GM12878 (cell line): ENCODE measurements at regions not wholly inside any gene's neighbourhood (a gene's known extent, or its start where the extent isn't known, plus 50 kb on each side); places are given as distances from the start of the nearest gene placed in this dataset.

Experiments
- ATAC-seq: fragments of 200-7000 bp; cut with Tn5 transposase; 3 replicates; pipeline ENCODE4 v1.9.1; 2020; ENCODE audit warnings: mild to moderate bottlenecking, moderate library complexity
- BruUV-seq: library from RNA; stranded (reverse); fragments of 400-500 nt; replicated peaks from 2 replicates; lab custom pipeline; 2021; lab: Mats Ljungman, UMichigan
- CTCF ChIA-PET: fragments of 300-600 bp; sonication (Branson Sonifier 250); formaldehyde crosslinking; extraction: SDS; loops from one replicate; lab custom pipeline; 2021; ENCODE audit warnings: inconsistent platforms; lab: Yijun Ruan, JAX
- POLR2A ChIA-PET: fragments of 350-600 bp; formaldehyde crosslinking; extraction: SDS; loops from one replicate; lab custom pipeline; 2021; ENCODE audit warnings: inconsistent platforms; lab: Charles Lee
- RAD21 ChIA-PET: fragments of 300-600 bp; sonication (Branson Sonifier 250); formaldehyde crosslinking; loops from one replicate; lab custom pipeline; 2023; ENCODE audit warnings: antibody characterized with exemption; ENCODE audit not compliant: unreplicated experiment; lab: Charles Lee
- SMC1A ChIA-PET: fragments of 300-600 bp; sonication (Branson Sonifier 250); formaldehyde crosslinking; loops from one replicate; lab custom pipeline; 2023; ENCODE audit not compliant: unreplicated experiment, uncharacterized antibody; lab: Charles Lee
- DNase-seq: peaks from one replicate; pipeline ENCODE4 v3.0.0-alpha.2; 2011; ENCODE audit warnings: low read depth, low spot score
- FAIRE-seq: peaks from 3 replicates; lab custom pipeline; 2011; peaks lifted over from hg19 to GRCh38; lab: Jason Lieb, UNC
- H2AFZ ChIP-seq: 2 replicates; pipeline ENCODE4 v1.6.0; 2011; ENCODE audit warnings: low read depth, low read length, control low read depth; ENCODE audit not compliant: control insufficient read depth
- H3K27ac ChIP-seq: 2 replicates; pipeline ENCODE4 v1.5.1; 2011; ENCODE audit warnings: control low read depth; ENCODE audit not compliant: control insufficient read depth, insufficient read depth
- H3K27me3 ChIP-seq, 2 experiments: replicated peaks in 1 of 2; 2 replicates each; pipeline versions ENCODE4 v1.6.0 to v1.6.1; 2011; ENCODE audit warnings: low read length in 1 of 2; ENCODE audit not compliant: control insufficient read depth in 2 of 2, insufficient read depth in 2 of 2
- H3K36me3 ChIP-seq, 2 experiments: 2 replicates each; pipeline ENCODE4 v1.5.1; 2011; ENCODE audit warnings: low read length in 1 of 2; ENCODE audit not compliant: control insufficient read depth in 2 of 2, insufficient read depth in 2 of 2
- H3K4me1 ChIP-seq: 2 replicates; pipeline ENCODE4 v1.6.1; 2011; ENCODE audit warnings: mild to moderate bottlenecking, low read length, moderate library complexity, mixed read lengths; ENCODE audit not compliant: control insufficient read depth, insufficient read depth
- H3K4me2 ChIP-seq: 2 replicates; pipeline ENCODE4 v1.6.0; 2011; ENCODE audit warnings: control low read depth; ENCODE audit not compliant: control insufficient read depth, insufficient read depth
- H3K4me3 ChIP-seq: fragments of 200-600 bp; sonication (generic); 2 replicates; pipeline ENCODE4 v1.5.1; 2016
- H3K79me2 ChIP-seq: 2 replicates; pipeline ENCODE4 v1.6.0; 2011; ENCODE audit warnings: low read length; ENCODE audit not compliant: control insufficient read depth, insufficient read depth
- H3K9ac ChIP-seq: 2 replicates; pipeline ENCODE4 v1.8.0; 2011; ENCODE audit warnings: low read length, control low read depth, mixed read lengths; ENCODE audit not compliant: control insufficient read depth, insufficient read depth
- H3K9me3 ChIP-seq: replicated peaks from 3 replicates; pipeline ENCODE4 v1.5.1; 2011; ENCODE audit warnings: mild to moderate bottlenecking, low read length; ENCODE audit not compliant: control insufficient read depth, insufficient read depth
- H4K20me1 ChIP-seq: 2 replicates; pipeline ENCODE4 v1.6.0; 2011; ENCODE audit not compliant: control insufficient read depth, insufficient read depth
- BHLHE40 ChIP-seq, 2 experiments: fragments of 450-650 bp in 1 of 2; IDR thresholded peaks; 2 replicates each; pipeline ENCODE4 v1.6.1; 2011 to 2017; ENCODE audit warnings: low read depth in 2 of 2, borderline replicate concordance in 1 of 2, improper control_type of control experiment in 1 of 2, low read length in 1 of 2, mild to moderate bottlenecking in 1 of 2
- ESRRA ChIP-seq: IDR thresholded peaks from 2 replicates; pipeline ENCODE4 v1.6.1; 2012; ENCODE audit warnings: mild to moderate bottlenecking, low read length, improper control_type of control experiment
- MEF2B ChIP-seq: fragments of 450-650 bp; IDR thresholded peaks from 2 replicates; pipeline ENCODE4 v1.6.1; 2018; ENCODE audit warnings: mild to moderate bottlenecking, moderate library complexity; ENCODE audit not compliant: partially characterized antibody, poor library complexity, severe bottlenecking
- NRF1 ChIP-seq: conservative IDR thresholded peaks from 2 replicates; pipeline ENCODE4 v1.6.1; 2011; ENCODE audit warnings: mild to moderate bottlenecking, low read depth, low read length, improper control_type of control experiment
- POLR2A ChIP-seq: IDR thresholded peaks from 2 replicates; pipeline ENCODE4 v1.6.1; 2011; ENCODE audit warnings: low read depth, mild to moderate bottlenecking, low read length
- RAD51 ChIP-seq: fragments of 450-650 bp; IDR thresholded peaks from 2 replicates; pipeline ENCODE4 v1.6.1; 2016; ENCODE audit warnings: moderate library complexity, mild to moderate bottlenecking, inconsistent platforms
- RBBP5 ChIP-seq: fragments of 200-600 bp; sonication (generic); conservative IDR thresholded peaks from 2 replicates; pipeline ENCODE4 v1.6.1; 2016
- RUNX3 ChIP-seq: IDR thresholded peaks from 2 replicates; pipeline ENCODE4 v1.6.1; 2012; ENCODE audit warnings: low read length, inconsistent platforms
- SKIL ChIP-seq: fragments of 450-650 bp; IDR thresholded peaks from 2 replicates; pipeline ENCODE4 v1.6.1; 2017; ENCODE audit warnings: mild to moderate bottlenecking, low read depth, inconsistent platforms; ENCODE audit not compliant: poor library complexity, severe bottlenecking
- SREBF2 ChIP-seq: IDR thresholded peaks from 2 replicates; pipeline ENCODE4 v1.6.1; 2012; ENCODE audit warnings: mild to moderate bottlenecking, low read length
- ZBTB11 ChIP-seq: fragments of 450-650 bp; formaldehyde crosslinking; IDR thresholded peaks from 2 replicates; pipeline ENCODE4 v1.5.0; 2022; ENCODE audit warnings: mild to moderate bottlenecking, missing genetic modification characterization
- WGBS: methylation state at CpG from one replicate; pipeline ENCODE4 v1.1.6; 2016; ENCODE audit warnings: low lambda C conversion rate; ENCODE audit not compliant: insufficient replicate concordance, insufficient coverage; ENCODE audit errors: missing lambda C conversion rate; 5-methylcytosine and 5-hydroxymethylcytosine counted together
- in situ Hi-C: fragments of 300-500 bp; cut with MboI; formaldehyde crosslinking; loops from 9 replicates; pipeline ENCODE4 v1.14.3; 2018; ENCODE audit warnings: mixed read lengths
- intact Hi-C: fragments of 100-400 bp; cut with micrococcal nuclease; formaldehyde crosslinking; loops from one replicate; pipeline ENCODE4 v1.14.2; 2022; ENCODE audit not compliant: unreplicated experiment

- H2AFZ ChIP-seq: no peak overlapping the region
- WGBS: 16% methylated on average over 5 of the region's 5 CpGs
- H3K27ac ChIP-seq: no peak overlapping the region
- TF ChIP-seq NRF1: no peak
- TF ChIP-seq SKIL: no peak
- TF ChIP-seq ZBTB11 (CRISPR knock-in tag): no peak
- no peak for TF ChIP-seq ESRRA
- no peak for TF ChIP-seq BHLHE40 (IDR thresholded peaks at IDR 0.05; ENCODE audit: borderline replicate concordance in 1 of 2, low read depth in 2 of 2, low read length in 1 of 2)
- no peak for TF ChIP-seq RAD51
- no peak for TF ChIP-seq POLR2A
- no peak for TF ChIP-seq RUNX3
- no peak for TF ChIP-seq RBBP5
- no peak for TF ChIP-seq SREBF2
- TF ChIP-seq MEF2B: no peak
- H3K79me2 ChIP-seq: no peaks in the 10 kb centered on the region
- DNase-seq (no peak), ATAC-seq (no peak), FAIRE-seq (no peak)
- SMC1A ChIA-PET: interaction anchor here (0.8 kb wide), 1 partner anchor 10 kb away, joined by 3 read pairs; no protein-coding TSS in a partner anchor
- no peaks in the 10 kb centered on the region; the same call in 2 of the 3 replicates for H3K9me3 ChIP-seq
- no peaks in the 10 kb centered on the region for H4K20me1 ChIP-seq
- intact Hi-C loops (no loop called here), in situ Hi-C loops (no loop called here)
- H3K9ac ChIP-seq: no peak overlapping the region
- no peaks in the 10 kb centered on the region for H3K27me3 ChIP-seq
- no peak overlapping the region for H3K4me3 ChIP-seq
- no TSS peak for BruUV-seq
- no peaks in the 10 kb centered on the region for H3K4me1 ChIP-seq
- POLR2A ChIA-PET: no interaction called here
- H3K36me3 ChIP-seq: no peaks in the 10 kb centered on the region
- no peak overlapping the region for H3K4me2 ChIP-seq
- CTCF ChIA-PET: interaction anchor here (0.7 kb wide), 1 partner anchor 1037 kb away, joined by 3 read pairs; no protein-coding TSS in a partner anchor
- RAD21 ChIA-PET: no interaction called here
These were observed 352.9 kb upstream of the NCAM2 start for GRCh38 chr21:20645344-20645743.
